ENCODE measurements at regions not wholly inside any gene's neighbourhood (a gene's known extent, or its start where the extent isn't known, plus 50 kb on each side); places are given as distances from the start of the nearest gene placed in this dataset.
A peak's percentile ranks its signal among the peaks of the same experiment; 100 is the strongest.
"Not testable (repeated sequence)": the region's sequence is repeated elsewhere in the genome, so short reads cannot be mapped to it uniquely, and the experiment has no call there.

DNA sequence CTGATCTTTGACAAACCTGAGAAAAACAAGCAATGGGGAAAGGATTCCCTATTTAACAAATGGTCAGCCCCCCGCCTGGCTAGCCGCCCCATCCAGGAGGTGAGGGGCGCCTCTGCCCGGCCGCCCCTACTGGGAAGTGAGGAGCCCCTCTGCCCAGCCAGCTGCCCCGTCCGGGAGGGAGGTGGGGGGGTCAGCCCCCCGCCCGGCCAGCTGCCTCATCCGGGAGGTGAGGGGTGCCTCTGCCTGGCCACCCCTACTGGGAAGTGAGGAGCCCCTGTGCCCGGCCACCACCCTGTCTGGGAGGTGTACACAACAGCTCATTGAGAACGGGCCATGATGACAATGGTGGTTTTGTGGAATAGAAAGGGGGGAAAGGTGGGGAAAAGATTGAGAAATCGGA, 717.1 kb downstream of the COL12A1 start:
- not testable (repeated sequence) for DNase-seq (ENCODE audit: low spot score)

DNA sequence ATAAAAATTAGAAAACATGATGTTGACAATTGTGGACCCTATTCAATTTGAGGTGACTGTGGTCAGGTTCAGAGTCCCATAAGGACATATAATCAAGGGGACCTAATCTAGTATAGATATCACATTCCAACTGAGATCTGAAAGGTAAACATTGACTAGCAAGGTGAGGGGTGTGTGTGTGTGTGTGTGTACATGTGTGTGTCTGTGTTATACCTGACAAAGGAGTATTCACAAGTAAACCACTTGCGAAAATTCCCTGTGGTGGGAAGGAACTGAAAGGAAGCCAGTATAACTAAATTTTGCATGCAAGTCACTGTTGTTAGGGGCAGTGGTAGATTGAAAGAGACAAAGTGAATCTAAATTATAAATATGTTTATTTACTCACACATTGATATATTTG, 723.7 kb downstream of the COL12A1 start:
- DNase-seq (ENCODE audit: low spot score): no peak

DNA sequence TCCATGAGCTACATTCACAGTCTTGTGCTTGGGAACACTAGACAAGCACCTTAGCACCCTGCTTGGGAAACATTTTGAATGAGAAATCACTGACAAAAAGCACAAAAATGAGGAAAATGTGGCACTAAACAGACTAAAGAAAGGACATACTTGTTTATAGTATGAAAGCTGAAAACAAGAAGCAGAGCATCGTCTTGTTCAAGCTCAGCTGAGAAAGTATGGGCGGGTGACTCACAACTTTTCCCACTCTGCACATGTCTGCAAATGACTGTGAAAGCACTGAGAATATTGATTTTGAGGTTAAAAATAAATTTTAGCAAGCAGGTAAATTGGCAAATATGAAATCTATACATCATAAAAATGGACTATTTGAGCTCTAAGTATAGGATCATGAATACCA, 725.3 kb downstream of the COL12A1 start:
- DNase-seq (ENCODE audit: low spot score): no peak

DNA sequence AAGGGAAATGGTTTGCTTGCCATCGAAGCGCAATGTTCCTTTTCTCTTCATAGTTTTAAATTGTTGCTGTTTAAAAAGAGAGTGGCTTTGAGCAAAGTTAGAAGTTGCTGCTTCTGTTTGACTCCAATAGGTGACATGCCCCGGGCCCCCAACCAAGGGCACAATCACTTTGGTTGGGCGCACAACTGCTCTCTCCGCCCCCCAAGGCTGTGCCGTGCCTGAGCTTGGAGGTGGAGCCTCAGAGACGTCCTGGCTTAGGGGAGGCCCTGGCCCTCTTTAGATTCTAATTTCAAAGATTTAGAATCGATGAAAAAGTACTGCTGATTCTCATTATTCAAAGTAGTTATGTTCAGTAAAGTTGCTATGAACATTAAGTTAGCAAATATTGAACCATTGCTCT, 725.9 kb downstream of the COL12A1 start:
- no peak for DNase-seq (ENCODE audit: low spot score)

DNA sequence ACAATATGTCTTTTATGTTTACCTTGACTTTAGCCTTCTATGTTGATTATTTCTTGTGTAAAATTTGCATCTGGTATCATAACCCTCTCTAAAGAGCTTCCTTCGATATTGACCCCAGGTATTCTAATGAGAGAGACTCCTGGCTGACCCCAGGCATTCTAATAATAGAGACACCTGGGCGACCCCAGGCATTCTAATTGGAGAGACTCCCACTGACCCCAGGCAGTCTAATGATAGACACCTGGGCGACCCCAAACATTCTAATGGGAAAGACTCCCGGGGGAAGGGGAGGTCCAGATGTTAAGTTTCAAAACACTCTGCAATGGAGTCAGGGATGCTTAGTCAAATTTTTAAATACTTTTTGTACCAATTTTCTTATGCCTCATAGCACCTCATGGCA, 726.4 kb downstream of the COL12A1 start:
- no peak for DNase-seq (ENCODE audit: low spot score)

DNA sequence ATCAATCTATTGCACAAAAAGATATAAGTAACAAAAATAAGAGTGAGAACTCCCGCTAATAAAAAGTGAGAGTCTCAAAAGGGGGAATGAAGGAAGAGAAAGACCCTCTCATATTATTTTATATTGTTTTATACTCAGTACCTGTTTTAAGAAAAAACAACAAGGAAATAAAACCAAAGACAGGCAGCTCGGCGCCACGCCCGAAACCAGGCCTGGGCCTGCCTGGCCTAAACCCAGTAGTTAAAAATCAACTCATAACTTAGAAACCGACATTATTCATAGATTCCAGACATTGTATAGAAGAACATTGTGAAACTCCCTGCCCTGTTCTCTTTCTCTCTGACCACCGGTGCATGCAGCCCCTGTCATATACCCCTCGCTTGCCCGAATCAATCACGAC, 731.8 kb downstream of the COL12A1 start:
- DNase-seq (ENCODE audit: low spot score): not testable (repeated sequence)

DNA sequence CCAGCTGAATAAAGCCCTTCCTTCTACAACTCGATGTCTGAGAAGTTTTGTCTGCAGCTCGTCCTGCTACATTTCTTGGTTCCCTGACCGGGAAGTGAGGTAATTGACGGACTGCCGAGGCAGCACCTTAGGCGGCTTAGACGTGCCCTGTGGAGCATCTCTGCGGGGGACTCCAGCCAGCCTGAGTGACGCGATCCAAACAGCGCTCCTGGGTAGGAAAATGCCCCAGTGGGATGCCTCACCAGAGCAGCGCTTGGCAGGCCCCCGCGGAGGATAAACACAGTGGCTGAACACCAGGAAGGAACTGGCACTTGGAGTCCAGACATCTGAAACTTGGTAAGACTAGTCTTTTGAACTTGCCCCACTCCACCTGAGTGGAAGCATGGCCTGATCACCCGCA, 737.3 kb downstream of the COL12A1 start:
- DNase-seq (ENCODE audit: low spot score): not testable (repeated sequence)

DNA sequence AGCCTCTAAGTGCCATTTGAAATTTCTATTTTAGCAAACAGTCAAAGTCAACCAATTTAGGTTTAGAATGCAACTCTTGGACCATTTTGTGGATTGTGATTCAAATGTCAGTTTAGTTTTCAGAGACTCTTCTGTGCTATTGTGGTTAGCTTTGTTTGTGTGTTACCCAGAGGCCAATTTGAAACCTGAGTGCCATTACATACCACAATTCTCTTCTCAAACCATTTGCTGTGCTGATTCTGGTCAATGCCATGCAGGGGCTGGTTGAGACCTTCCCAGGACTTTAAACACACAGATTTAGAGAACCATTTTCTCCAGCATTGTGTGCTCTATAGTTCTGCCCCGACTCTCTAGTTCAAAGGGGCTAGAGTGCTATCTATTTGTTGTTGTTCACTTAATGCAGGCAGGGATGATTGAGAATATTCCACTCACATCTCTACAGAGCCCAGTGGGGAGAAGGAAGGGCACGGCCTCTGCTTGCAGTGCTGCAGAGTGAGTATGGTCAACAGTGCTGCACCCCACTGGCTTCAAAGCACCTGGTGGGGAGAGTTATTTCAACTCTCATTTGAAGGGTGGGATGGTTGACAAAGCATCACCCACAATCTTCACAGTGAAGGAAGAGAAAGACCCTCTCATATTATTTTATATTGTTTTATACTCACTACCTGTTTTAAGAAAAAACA, 738.2 kb downstream of the COL12A1 start:
- DNase-seq (ENCODE audit: low spot score): peak; percentile 72

DNA sequence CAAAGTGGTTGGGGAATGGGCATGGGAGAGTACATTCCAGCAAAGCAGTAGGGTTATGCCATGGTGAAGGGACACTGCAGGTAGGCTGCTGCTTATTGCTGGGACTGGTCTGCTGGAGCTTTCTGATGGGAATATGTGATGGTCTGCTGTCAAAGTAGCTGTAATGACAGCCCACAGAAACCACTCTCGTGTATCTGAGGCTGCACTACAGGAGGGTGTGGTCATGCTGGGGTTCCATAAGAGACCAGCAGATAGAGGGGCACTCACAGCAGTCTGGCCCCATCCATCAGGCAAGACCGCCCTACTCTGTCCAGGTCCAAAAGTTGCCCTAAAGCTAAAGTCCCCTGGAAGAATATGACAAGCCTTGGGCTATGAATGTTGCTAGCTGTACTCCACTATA, 739.3 kb downstream of the COL12A1 start:
- DNase-seq (ENCODE audit: low spot score): no peak

DNA sequence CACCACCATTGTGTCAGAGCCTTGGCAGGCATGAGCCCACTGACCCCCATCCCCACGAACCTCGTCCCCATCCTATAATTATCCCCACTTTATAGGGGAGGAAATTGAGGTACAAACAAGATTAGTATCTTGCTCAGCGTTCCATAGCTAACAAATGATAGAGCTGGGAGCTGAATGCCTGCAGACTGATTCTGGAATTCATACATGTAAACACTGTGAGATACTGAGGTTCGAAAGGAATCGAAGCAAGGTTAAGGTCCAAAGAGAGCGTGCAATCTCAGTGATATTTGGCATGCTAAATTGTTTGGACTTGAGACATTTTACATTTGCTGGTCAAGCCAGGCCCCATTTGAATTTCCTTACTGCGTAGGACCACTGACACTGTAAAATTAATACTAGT, 746.6 kb downstream of the COL12A1 start:
- DNase-seq (ENCODE audit: low spot score): no peak

DNA sequence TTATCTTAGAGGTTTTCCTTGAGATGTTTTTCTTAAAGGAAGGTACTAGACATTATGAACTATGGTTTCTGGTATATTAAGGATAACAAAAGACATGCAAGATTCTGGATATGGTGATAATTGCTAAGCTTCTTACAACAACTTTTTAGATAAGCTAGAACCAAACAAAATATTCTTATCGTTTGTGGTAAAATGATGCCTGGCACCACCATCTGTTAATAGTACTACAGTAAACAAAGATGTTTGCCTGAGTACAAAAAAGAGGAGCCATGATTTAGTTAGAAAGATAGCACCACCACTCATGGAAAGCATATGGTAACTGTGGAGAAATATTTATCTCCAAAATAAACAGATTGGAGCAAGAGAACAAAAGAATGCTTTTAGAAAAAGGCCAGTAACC, 747.3 kb downstream of the COL12A1 start:
- no peak for DNase-seq (ENCODE audit: low spot score)

DNA sequence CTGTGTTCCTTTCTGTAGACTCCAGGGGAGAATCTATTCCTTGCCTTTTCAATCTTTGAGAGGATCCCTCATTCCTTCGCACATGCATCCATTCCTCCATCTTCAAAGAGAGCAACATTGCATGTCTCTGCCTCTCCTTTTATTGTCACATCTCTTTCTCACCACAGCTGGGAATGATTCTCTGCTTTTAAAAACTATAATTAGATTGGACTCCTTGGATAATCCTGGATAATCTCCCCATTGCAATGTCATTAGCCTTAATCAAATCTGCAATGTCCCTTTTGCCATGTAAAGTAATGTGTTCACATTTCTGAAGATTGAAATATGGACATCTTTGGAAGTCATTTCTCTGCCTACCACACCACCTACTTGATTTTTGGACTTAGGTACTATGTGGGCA, 750.1 kb downstream of the COL12A1 start:
- no peak for DNase-seq (ENCODE audit: low spot score)

DNA sequence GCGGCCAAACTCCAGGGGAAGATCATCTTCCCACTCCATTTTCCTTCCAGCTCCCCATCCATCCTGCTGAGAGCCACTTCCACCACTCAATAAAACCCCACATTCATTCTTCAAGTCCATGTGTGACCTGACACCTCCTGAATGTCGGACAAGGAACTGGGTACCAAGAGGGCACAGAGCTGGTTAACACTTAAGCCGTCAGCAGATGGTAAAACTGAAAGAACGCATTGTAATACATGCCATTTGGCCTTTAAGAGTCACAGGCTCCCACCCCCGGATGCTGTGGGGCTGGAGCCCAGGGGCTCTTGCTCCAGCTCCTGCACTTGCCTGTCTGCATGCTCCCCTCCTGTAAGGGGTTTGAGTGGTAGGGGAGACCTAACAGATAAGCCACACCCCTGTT, 753.9 kb downstream of the COL12A1 start:
- no peak for DNase-seq (ENCODE audit: low spot score)

DNA sequence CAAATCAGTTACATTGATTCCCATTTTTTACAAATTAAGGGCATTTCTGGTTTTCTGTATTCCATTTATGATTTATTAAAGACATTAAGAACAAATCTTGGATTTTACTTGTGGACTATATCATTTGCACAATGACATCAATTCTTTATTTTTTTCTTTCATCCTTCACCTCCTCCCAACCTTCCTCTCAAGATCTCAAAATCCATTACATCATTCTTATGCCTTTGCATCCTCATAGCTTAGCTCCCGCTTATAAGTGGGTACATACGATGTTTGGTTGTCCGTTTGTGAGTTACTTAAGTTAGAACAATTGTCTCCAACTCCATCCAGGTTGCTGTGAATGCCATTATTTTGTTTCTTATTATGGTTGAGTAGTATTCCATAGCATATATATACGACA, 752.8 kb downstream of the CD109 start:
- no peak for DNase-seq (ENCODE audit: low spot score)

DNA sequence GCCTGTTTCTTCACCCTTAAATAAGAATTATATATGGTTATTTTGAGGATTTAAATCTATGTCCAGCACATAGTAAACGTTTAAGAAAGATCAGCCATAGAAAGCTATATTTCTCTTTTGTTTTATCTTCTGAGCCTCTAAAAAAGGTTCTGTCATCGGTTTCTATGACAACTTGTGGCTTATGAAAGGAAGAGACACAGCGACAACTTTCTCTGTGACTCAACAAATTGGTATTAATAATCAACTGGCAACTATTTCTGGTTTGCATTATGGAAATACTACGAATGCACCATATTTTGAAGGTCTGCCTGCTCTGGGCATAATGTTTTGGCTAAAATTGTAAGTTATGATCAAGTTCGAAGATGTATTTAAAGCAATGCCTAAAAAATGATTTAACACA, 751.0 kb downstream of the CD109 start:
- DNase-seq (ENCODE audit: low spot score): peak; percentile 33

DNA sequence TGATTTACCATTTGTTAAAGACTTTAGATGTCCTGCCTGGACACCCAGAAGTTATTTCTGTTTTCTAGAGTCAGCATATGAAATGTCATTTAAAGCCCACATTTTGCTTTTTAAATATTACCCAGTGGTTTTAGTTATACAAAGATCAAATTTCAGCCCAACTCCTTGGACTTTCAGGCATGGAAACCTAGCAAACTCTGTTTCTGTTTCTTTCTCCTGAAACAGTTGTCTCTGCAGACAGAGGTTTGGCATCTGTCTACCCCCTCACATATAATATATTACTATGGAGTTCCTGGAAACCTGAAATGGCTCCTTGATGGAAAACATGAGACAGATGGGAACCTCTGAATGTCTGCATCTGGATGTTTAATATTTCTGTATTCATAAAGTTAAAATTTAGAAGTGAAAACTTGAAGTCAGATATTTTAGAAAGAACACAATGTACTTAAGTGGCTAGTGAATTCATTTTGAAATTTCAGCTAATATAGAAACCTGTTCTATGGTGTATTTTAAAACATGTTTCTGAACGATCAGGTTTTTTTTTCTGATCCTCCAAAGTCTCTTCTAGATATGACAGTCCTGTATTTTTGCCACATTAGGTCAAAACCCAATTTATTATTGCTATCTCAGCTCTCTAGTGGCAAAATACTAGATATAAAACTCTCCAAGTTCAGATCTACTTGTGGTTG, 743.3 kb downstream of the CD109 start:
- DNase-seq (ENCODE audit: low spot score): no peak

DNA sequence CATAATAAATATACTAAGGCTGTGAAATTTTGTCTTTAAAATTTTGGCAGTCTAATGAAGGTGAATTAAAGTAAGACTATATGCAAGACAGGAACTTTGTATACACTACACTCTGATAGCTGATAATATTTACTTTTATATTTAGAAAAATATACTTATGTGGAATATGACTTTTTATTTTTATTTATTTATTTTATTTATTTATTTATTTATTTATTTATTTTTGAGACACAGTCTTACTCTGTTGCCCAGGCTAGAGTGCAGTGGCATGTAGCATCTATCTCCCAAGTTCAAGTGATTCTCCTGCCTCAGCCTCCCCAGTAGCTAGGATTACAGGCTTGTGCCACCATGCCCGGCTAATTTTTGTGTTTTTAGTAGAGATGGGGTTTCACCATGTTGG, 742.4 kb downstream of the CD109 start:
- DNase-seq (ENCODE audit: low spot score): not testable (repeated sequence)

DNA sequence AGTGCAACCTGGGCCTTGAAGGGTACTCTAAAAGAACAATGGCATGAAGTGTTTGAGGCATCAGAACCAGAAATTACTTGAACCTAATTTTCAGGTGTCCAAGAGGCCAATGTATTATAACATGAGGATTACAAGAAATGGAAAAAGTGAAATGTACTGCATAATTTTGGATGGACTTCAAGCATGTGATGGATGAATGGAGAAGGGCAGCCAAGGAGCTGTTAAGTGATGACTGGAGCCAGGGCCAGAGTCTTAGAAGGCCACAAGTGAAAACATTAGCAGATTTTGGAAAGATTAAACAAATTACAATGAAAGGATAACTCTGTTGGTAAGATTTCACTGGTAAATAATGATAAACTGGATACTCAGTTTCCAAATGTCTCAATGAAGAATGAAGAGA, 738.2 kb downstream of the CD109 start:
- no peak for DNase-seq (ENCODE audit: low spot score)

DNA sequence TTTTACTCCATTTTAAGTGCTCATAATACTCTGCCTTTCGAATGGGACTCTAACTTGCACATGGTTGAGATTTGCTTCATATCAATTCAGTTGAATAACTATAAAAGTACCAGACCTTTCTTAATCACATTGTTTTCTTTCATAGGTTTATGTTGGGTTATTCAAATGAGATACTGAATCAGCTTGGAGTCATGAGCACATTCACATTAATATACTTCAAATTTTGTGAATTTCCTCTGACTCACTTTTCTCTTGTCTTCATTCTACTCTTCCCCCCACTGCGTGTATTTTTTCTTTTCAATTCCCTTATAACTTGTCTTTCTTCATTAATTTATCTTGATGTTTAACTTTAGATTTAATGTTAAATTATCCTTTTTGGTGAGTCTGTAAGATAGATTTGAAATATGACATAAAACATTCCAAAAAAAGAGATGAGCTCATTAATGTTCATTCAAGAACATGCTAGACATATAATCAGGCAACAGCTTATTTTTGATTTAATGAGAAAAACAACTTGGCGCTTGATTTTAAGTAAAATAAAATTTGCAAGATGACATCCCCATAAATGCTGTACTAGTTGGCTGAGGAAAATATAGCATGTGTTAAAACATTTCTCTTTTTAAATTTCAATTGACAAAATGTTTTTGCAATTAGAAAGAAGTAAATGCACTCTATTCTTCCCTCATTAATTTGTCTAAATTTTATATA, 736.0 kb downstream of the CD109 start:
- no peak for DNase-seq (ENCODE audit: low spot score)

DNA sequence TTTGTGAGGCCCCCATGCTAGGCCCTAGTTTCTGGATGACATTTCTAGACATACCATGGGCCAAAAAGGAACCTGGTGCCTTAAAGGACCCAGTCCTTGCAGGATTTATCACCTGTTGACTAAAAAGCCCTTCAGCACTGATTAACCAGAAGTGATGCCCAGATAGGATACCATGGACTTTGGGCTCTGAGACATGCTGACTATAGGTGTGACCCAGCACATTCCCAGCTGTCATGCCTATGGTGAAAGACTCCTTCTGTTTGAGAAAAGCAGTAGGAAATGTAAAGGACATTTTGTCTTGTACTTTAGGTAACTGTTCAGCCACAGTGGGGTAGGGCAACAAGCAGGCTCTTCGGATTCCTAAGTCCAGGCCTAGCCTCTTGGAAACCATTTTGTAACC, 724.2 kb downstream of the CD109 start:
- DNase-seq (ENCODE audit: low spot score): no peak

DNA sequence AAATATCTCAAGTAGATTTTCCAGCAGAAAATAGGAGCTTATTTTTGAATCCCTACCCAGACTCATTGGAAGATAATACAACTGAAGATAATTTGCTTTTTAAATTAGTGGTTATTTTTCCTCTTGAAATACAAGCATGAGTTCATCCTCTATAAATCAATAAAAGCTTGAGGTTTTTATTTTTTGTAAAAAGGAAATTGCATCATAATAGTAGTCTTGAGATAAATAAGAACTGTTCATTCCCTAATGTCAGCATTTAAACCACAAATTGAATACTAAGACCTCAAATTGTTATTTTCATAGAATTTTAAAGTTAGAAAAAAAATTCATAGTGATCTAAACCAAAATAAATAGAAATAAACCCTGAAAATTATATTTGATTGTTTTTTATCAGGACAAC, 719.1 kb downstream of the CD109 start:
- DNase-seq (ENCODE audit: low spot score): no peak

DNA sequence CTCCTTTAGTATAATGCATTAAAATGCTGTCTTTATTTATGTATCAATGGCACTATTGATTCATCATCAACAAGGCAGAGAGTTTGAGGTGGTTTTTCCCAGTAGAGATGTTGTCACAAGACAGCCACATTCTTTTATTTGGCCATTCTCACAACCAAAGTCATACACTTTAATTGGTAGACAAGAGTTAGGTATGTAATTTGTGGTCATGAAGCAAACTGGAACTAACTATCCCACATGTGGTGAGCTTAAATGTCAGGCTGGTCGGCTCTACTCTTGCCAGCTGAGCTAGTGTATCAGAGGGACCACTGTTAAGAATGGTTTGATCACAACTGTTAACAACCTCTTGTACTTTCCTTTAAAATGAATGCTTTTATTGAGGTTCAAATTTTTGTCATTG, 714.6 kb downstream of the CD109 start:
- DNase-seq (ENCODE audit: low spot score): peak; percentile 88

DNA sequence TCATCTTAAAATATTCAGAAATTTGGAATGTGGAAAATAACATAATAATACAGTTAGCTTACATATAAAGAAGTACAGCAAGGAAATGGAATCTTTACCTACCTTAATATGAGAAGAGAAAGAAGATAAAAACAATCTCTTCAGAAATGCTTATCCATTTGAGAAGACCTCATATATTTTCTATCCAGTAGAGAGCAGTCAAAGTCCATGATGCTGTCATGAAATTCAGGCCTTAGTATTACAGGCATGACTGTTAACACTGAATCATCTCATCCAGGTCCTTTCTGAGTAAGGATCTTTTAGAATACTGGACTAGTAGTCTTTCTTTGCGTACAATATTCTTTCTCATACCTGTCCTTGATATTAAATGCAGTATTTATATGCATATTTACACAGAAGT, 713.4 kb downstream of the CD109 start:
- peak; percentile 83 for DNase-seq (ENCODE audit: low spot score)
